Activated naive CD4-positive, alpha-beta T cell treated with anti-CD3 and anti-CD28 coated beads, Interleukin-2, amount 50 U/mL, for 72 hours (primary cell): ENCODE measurements at regions not wholly inside any gene's neighbourhood (a gene's known extent, or its start where the extent isn't known, plus 50 kb on each side); places are given as distances from the start of the nearest gene placed in this dataset.

Experiments used
- ATAC-seq, 2 donors: fragments of 150-1000 bp; cut with Tn5 transposase; 2 replicates each; pipeline ENCODE4 v1.10.0; 2021; ENCODE audit warnings: mild to moderate bottlenecking in 2 of 2, moderate library complexity in 2 of 2
- DNase-seq, 2 donors: peaks; one replicate each; pipeline ENCODE4 v3.0.0; 2021 to 2022; ENCODE audit warnings: low spot score in 2 of 2
- H3K27ac Mint-ChIP-seq, 2 donors: one replicate each; pipeline ENCODE4 v1.8.0; 2022; ENCODE audit warnings: mild to moderate bottlenecking in 2 of 2, mixed read lengths in 2 of 2
- H3K36me3 Mint-ChIP-seq, 2 donors: one replicate each; pipeline ENCODE4 v1.8.0; 2022; ENCODE audit warnings: mixed read lengths in 2 of 2
- H3K9me3 Mint-ChIP-seq, 2 donors: one replicate each; pipeline ENCODE4 v1.8.0; 2022; ENCODE audit warnings: mixed read lengths in 2 of 2

DNA sequence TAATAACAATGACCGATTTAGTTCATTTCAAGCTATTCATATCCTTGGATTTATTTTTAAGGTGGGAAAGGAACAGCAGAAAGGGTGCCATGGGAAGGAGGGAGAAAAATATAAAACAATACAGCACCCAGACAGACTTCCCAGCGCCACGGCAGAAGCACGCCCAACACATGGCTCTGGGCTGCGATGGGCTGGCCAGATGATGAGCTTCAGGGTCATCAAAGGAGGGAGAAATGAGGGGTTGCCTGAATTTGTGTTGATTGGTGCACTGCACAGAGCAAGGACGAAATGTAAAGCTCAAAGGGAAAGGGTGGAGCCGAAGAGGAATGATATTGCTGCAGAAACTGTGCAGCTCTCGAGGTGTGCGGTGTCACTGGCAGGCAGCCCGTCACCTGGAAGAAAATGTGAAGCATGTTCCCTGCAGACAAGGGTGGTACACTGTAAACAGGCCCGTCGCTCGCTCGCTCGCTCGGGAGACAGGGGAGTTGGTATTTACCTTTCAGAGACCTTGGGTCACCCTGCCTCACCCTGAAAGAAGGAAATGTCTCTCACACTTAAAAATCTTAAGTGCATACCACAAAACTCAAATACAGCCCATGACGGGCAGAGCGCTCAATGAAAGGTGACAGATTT lies 195.5 kb upstream of the CTAGE1 start:
- Mint-ChIP-seq H3K36me3 (no peaks in the 10 kb centered on the region), H3K9me3 (peaks cover 3 to 4% of the 10 kb centered on the region in 2 donors), H3K27ac (no peak overlapping the region)
- DNase-seq (no peak), ATAC-seq (no peak)

DNA sequence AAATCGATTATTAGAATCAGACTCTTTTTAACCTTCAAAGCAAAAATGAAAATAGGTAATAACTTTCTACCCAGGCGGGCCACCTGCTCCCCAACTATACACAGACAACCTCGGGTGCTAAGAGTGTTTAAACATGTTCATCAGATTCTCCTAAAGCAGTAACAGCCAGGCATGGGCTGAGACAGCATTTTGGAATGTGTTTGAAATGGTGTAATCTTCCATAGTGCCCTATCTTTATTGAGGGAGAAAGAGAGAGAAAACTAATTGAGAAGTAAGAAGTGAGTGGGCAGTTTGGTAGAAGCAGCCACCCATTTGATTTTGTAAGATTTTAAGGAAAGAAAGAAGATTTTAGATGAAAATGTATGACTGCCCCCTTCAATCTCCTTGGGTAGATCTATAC lies 196.1 kb upstream of the CTAGE1 start:
- H3K36me3 Mint-ChIP-seq = no peaks in the 10 kb centered on the region
- no peak overlapping the region for H3K27ac Mint-ChIP-seq
- DNase-seq (no peak), ATAC-seq (no peak)
- peaks cover 3 to 4% of the 10 kb centered on the region in 2 donors for H3K9me3 Mint-ChIP-seq

DNA sequence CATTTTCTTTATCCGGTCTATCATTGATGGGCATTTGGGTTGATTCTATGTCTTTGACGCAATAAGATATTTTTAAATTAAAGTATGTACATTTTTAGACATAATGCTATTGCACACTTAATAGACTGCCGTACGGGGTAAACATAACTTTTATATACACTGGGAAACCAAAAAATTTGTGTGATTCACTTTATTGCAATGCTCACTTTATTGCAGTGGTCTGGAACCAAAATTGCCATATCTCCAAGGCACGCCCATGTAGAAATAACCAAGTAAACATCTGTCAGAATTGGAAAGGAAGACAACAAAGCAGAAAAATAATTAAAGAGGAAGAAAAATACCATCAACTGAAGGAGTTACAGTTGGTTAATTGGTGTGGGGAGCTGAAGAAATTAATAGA lies 205.8 kb upstream of the CTAGE1 start:
- Mint-ChIP-seq H3K27ac (no peak overlapping the region), H3K9me3 (peaks cover 5 to 14% of the 10 kb centered on the region in 2 donors), H3K36me3 (no peaks in the 10 kb centered on the region)
- ATAC-seq = no peak
- DNase-seq = no peak

DNA sequence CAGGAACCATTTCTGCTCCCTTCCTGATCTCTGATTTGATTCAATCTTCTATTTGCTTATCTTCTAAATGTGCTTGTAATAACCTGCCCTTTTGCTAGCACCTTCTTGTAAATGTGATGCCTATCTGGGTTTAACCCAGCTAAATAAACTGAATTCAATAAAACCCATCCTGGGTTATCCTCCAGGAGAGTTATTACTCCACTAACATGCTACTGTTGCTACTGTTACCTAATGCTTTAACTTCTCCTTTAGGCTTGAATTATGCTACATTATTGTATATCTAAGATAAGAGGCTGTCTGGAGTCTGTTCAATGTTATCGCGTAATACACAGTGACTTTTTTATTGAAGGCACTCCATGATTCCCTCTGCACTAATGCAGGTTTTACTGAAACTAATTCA lies 206.5 kb upstream of the CTAGE1 start:
- H3K27ac Mint-ChIP-seq = no peak overlapping the region
- ATAC-seq (no peak), DNase-seq (no peak)
- no peaks in the 10 kb centered on the region for H3K36me3 Mint-ChIP-seq
- H3K9me3 Mint-ChIP-seq = peaks cover 7 to 14% of the 10 kb centered on the region in 2 donors

DNA sequence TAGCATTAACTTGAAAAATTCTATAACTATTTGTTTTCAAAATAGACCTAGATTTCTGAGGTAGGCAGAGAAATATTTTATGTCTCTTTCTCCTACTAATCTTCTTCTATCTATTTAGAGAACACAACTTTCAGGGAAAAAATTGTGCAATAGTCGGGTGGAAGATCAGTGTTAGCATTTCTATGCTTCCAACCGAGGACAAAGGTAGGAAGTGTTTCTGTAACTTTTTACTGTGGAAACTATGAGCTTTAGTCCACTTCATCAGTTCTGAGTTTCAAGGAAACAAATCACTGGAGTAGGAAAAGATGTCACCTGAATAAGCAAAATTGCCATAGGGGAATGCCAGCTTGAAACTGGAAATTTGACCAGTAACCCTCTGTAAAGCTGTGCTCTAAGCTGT lies 207.7 kb upstream of the CTAGE1 start:
- no peak overlapping the region for H3K27ac Mint-ChIP-seq
- ATAC-seq (no peak), DNase-seq (no peak)
- H3K36me3 Mint-ChIP-seq = no peaks in the 10 kb centered on the region
- H3K9me3 Mint-ChIP-seq = peaks cover 7 to 17% of the 10 kb centered on the region in 2 donors

DNA sequence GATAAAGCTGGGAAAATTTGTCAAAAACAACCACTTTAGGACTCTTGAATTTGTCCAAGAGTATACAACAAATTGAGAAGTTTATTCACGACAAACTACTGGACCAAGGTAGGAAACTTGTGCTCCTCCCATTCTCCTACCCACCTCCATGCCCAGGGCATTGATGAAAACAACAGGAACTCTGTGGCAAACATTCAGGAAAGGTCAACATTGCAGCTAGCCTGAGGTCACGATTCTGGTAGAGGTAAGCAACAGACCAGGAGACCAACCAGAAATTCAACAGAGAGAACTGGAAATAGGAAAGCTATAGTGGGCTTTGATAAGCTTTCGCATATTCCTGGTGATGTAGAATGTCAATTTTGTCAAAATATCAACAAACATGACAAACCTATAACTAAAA lies 209.1 kb upstream of the CTAGE1 start:
- no peak for ATAC-seq
- H3K27ac Mint-ChIP-seq = no peak overlapping the region
- no peaks in the 10 kb centered on the region for H3K36me3 Mint-ChIP-seq
- no peak for DNase-seq
- peaks cover 7 to 17% of the 10 kb centered on the region in 2 donors for H3K9me3 Mint-ChIP-seq

DNA sequence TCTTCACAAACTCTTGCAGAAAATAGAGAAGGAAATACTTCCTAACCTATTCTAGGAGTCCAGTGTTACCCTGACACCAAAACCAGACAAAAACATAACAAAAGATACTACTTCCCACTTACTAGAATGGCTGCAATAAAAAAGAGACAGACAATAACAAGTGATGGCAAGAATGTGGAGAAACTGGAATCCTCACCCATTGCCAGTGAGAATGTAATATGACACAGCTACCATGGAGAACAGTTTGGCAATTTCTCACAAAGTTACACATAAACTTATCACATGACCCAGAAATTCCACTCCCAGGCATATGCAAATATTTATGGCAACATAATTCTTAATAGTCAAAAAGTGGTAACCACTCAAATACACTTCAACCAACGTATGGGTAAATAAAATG lies 209.8 kb upstream of the CTAGE1 start:
- no peak for ATAC-seq
- no peaks in the 10 kb centered on the region for H3K36me3 Mint-ChIP-seq
- no peak for DNase-seq
- peaks cover 7 to 17% of the 10 kb centered on the region in 2 donors for H3K9me3 Mint-ChIP-seq
- H3K27ac Mint-ChIP-seq = no peak overlapping the region

DNA sequence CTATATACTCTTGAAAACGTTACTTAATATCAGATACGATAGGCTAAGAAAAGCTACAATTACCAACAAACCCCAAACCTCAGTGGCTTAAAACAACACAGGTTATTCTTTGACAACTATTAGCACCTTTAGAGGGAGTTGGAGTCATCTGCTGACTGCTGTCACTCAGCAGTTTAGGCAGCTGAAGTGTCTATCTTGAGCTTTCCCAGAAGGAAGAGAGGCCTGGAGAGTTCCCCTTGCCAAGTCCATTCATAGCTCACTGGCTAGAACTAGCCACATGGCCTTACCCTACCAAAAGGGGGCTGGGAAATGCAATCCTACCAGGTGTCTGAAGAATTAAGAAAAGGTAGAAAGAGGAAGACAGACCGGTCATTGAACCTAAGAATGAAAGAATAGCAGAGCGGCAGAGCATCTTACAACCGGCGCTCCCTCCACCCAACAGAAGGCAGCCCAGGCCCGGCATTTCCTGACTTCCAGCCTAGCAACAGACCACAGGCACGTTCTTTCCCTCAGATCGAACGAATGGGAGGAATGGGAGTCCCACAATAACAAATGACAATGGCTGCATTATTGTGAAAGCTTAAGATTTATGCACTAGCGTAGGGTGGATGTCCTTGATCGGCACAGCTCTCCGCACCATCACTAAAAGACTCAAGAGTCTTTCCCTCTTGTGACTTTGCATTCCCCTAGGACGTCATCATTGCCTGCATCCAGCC lies 211.2 kb upstream of the CTAGE1 start:
- Mint-ChIP-seq H3K27ac (no peak overlapping the region), H3K36me3 (no peaks in the 10 kb centered on the region), H3K9me3 (peaks cover 7 to 13% of the 10 kb centered on the region in 2 donors)
- no peak for DNase-seq
- ATAC-seq = no peak

DNA sequence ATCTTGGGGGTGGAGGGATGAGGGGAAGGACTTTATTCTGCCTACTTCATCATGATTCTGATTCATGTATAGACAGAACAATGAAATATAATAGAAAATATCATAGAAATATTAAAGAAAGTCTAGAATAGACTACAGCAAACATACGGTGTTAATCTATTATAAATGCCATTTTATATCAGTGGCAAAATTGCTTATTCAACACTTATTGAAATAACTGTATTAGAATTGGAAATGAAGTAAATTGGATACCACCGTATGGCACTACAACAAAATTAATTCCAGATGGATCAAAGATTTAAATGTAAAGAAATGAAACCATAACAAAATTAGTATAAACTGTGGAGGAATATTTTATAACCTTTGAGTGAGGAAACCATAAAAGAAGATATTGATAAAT lies 213.3 kb upstream of the CTAGE1 start:
- Mint-ChIP-seq H3K9me3 (peaks cover 4 to 11% of the 10 kb centered on the region in 2 donors), H3K27ac (no peak overlapping the region), H3K36me3 (no peaks in the 10 kb centered on the region)
- no peak for DNase-seq
- ATAC-seq = no peak

DNA sequence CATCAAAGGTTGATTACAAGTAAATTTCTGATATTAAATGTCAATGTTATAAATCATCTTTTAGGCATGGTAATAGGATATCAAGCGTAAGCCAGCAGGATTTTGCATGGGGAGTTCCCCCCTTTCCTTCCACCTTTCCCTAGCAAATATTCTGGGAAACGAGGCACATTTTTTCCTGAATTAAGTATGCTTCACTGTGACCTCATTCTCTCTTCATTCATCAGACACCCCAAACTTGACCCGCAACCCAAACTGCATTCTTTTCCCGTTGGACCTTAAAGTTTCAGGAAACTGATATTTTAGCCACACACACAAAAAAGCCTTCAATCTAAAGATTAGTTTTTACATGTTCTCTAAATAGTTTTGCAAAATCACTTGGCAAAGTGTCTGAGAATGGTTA lies 214.5 kb upstream of the CTAGE1 start:
- Mint-ChIP-seq H3K9me3 (peaks cover 6 to 8% of the 10 kb centered on the region in 2 donors), H3K27ac (no peak overlapping the region), H3K36me3 (no peaks in the 10 kb centered on the region)
- DNase-seq (no peak), ATAC-seq (no peak)

DNA sequence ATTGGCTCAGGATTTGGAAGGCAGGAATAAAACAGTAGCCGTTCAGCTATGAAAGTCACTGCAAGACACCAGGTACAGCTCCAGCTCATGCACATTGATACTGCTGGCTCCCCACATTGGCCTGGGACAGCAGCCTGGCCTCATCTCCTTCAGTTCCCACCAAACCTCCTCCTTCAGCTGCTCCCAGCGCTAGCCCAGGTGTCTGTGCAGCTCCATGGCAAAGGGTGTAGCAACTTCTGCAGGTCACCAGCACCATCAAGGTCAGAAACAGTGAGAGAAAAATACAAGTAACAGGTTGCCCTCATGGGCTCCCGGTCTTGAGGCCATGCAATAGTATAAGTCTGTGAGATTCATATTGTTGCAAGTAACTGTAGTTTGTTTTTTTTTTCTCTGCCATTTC lies 216.7 kb upstream of the CTAGE1 start:
- no peak for DNase-seq
- Mint-ChIP-seq H3K9me3 (peaks cover 9 to 13% of the 10 kb centered on the region in 2 donors), H3K27ac (no peak overlapping the region), H3K36me3 (peaks cover 0 to 8% of the 10 kb centered on the region in 2 donors)
- no peak for ATAC-seq

DNA sequence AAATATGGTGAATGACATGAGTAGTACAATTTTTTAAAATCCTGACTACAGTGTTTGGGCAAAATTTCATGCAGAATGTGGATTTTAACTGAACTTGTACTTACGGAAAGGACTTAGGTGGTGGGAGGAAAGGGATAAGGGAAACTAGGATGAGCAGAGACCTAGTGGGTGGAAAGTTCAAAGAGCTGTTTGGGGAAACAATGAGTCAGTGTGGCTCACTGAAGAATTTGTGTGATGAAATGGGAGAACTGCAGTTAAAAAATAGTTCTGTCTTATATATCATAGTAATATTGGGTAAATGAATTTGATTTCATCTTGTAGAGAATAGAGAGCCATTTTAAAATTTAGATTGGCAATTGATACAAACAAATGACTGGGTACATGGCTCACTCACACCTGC lies 220.1 kb upstream of the CTAGE1 start:
- Mint-ChIP-seq H3K36me3 (peaks cover 0 to 8% of the 10 kb centered on the region in 2 donors), H3K9me3 (peaks cover 9 to 16% of the 10 kb centered on the region in 2 donors)
- ATAC-seq = no peak

DNA sequence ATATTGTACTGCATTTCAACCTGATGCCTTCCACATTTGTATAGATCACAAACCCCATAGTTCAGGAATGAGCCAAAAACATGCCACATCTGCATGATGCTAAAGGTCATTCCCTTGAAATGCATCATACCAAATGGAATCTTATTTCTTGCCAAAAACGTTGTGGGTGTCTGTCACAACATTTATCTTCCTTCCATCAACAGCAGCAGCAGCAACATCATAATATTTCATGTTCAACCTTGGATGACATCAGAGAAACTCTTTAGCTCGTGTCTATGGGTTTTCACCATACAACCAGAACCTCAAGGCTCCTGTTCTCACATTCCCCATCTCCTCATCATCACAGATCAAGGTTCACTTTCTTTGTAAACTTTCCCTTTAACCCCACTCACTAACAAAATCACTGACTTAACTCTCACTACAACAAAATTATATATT lies 221.3 kb upstream of the CTAGE1 start:
- H3K36me3 Mint-ChIP-seq = peaks cover 0 to 8% of the 10 kb centered on the region in 2 donors
- H3K9me3 Mint-ChIP-seq = peaks cover 9 to 16% of the 10 kb centered on the region in 2 donors
- no peak for DNase-seq
- H3K27ac Mint-ChIP-seq = no peak overlapping the region
- ATAC-seq = no peak

More for the DNA sequence above, 220.1 kb upstream of the CTAGE1 start:
- no peak for DNase-seq
- H3K27ac Mint-ChIP-seq = no peak overlapping the region

DNA sequence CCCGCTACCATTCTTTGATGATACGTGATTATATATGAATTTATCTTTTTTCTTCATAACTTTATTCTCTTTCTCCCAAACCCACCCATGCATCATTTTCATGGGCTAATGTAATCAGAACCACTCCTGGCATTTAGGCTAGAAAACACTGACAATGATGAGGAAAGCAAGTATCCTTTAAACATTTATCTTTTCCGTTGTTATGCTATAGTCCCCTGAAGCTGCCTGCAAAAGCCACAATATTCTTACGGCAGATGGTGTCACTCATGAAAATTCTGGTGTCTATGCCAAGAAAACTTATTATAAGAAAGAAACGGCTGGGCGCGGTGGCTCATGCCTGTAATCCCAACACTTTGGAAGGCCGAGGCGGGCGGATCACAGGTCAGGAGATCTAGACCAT lies 221.8 kb upstream of the CTAGE1 start:
- Mint-ChIP-seq H3K36me3 (peaks cover 0 to 8% of the 10 kb centered on the region in 2 donors), H3K27ac (no peak overlapping the region), H3K9me3 (peaks cover 9 to 16% of the 10 kb centered on the region in 2 donors)
- DNase-seq (no peak), ATAC-seq (no peak)

DNA sequence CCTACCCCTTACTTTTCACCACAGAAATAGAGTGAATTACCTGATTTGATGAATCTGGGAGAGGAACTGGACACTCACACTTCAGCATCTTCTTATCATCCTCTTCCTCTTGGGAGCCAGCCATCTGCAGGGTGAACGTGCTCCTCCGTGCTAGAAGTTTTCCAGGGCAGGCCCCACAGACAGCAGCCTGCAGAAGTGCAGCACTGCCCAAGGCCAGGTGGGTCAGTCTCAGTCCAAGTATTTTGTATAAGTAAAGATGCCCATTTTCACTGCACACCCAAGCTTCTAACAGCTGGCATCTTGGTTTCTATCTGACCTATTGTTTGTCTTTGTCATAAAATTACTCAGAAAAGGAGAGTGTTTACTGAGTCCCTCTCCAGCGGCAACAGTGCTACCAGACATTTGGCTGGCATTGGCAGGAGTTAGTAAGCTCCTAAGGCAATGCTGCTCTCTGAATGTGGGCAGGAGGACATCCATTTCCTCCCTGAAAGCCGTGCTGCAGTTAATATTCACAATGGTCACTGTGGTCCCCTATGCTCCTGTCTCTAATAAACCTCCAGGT lies 222.6 kb upstream of the CTAGE1 start:
- ATAC-seq (no peak), DNase-seq (no peak)
- peaks cover 9 to 16% of the 10 kb centered on the region in 2 donors for H3K9me3 Mint-ChIP-seq
- H3K27ac Mint-ChIP-seq = no peak overlapping the region
- H3K36me3 Mint-ChIP-seq = peaks cover 0 to 8% of the 10 kb centered on the region in 2 donors

DNA sequence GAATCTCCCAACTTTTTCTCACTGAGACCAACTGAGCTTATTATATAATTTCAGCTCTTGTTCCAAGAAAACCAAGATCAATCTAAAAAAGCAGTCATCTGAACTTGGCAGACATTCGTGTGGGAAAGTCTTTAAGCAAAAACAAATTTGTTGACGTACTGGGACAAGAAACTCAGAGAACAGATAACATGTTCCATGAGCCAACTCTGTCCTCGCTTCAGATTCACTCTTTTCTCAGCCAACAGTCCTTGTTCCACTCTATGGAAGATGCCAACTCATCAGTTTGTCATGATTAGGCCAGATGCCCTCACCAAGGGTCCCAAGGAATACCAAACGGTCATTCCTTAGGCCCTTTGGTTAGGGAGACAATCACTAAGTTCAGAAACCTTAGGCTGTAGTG lies 224.2 kb upstream of the CTAGE1 start:
- Mint-ChIP-seq H3K27ac (no peak overlapping the region), H3K9me3 (peaks cover 5 to 11% of the 10 kb centered on the region in 2 donors), H3K36me3 (peaks cover 0 to 8% of the 10 kb centered on the region in 2 donors)
- ATAC-seq = no peak
- no peak for DNase-seq

DNA sequence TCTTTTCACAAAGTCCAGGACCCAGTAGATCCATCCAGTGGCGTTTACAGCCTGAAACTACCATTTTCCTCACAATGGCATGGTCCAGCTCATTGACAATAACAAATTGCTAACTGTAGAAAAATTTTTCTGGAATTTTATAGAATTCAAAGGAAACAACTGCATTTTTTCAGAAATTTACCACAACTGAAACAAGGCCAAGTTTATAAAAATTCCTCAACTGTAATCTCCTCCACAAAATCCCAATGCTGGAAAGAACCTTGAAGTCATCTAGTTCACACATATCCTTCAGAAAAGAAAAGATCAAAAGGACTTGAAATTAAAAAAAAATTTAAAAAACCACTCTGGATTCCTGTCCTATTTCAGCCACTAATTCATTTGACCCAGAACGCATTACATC lies 226.0 kb upstream of the CTAGE1 start:
- ATAC-seq (no peak), DNase-seq (no peak)
- no peaks in the 10 kb centered on the region for H3K36me3 Mint-ChIP-seq
- peaks cover 0 to 7% of the 10 kb centered on the region in 2 donors for H3K9me3 Mint-ChIP-seq
- H3K27ac Mint-ChIP-seq = no peak overlapping the region

DNA sequence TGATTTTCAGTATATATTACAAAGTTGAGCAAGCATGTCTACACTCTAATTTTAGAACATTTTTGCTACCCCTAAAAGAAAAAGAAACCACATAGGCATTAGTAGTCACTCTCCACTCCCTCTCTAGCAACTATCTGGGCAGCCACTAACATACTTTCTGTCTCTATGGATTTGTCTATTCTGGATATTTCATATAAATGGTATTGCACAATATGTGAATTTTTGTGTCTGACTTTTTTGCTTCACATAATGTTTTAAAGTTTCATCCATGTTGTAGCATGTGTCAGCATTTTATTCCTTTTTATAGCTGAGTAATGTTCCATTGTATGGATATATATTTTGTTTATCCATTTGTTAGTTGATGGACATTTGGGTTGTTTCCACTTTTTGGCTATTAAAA lies 232.5 kb upstream of the CTAGE1 start:
- Mint-ChIP-seq H3K27ac (no peak overlapping the region), H3K36me3 (no peaks in the 10 kb centered on the region), H3K9me3 (peaks cover 7 to 11% of the 10 kb centered on the region in 2 donors)
- DNase-seq (no peak), ATAC-seq (no peak)
